ENCODE measurements at regions not wholly inside any gene's neighbourhood (a gene's known extent, or its start where the extent isn't known, plus 50 kb on each side); places are given as distances from the start of the nearest gene placed in this dataset.
"Not testable (repeated sequence)": the region's sequence is repeated elsewhere in the genome, so short reads cannot be mapped to it uniquely, and the experiment has no call there.

DNA sequence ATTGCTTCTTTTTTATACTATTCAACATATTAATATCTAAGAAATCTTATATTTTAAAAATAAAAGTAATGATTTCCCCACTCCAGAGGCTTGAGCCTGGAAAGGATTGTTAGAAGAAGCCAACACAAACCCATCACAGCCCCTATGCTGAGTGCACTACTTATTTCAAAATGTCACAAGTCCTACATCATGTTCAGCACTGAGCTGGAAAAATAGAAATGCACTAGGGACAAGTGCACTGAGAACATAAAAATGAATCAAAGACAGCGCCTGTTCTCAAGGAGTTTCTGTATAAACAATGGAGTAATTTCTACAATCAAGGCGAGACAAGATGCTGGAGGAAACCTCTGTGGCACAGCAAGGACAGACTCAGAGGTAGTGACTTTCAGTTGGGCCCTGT lies 155.0 kb downstream of the TXNL1 start:
- ChIA-PET CTCF (no interaction called here), POLR2A (no interaction called here)
- H3K9me3 ChIP-seq (ENCODE audit: control insufficient read depth, insufficient read depth, low read depth, low read length): no peaks in the 10 kb centered on the region
- no peak for TF ChIP-seq ZNF596 (tag by site-specific recombination; IDR thresholded peaks at IDR 0.05)
- TF ChIP-seq ZNF626 (tag by site-specific recombination; IDR thresholded peaks at IDR 0.05): no peak
- TF ChIP-seq OVOL3 (tag by site-specific recombination; IDR thresholded peaks at IDR 0.05): no peak
- no peak for TF ChIP-seq ZNF704 (tag by site-specific recombination; IDR thresholded peaks at IDR 0.05)
- TF ChIP-seq ZNF112 (tag by site-specific recombination; IDR thresholded peaks at IDR 0.05): no peak
- no peak for TF ChIP-seq ZNF521 (tag by site-specific recombination; IDR thresholded peaks at IDR 0.05)
- no peak for TF ChIP-seq MYNN (tag by site-specific recombination; IDR thresholded peaks at IDR 0.05; ENCODE audit: borderline replicate concordance)
- no peak for TF ChIP-seq OSR2 (tag by site-specific recombination; IDR thresholded peaks at IDR 0.05)
- no peak for TF ChIP-seq ZNF155 (tag by site-specific recombination; IDR thresholded peaks at IDR 0.05)
- TF ChIP-seq ZNF677 (tag by site-specific recombination; IDR thresholded peaks at IDR 0.05): no peak
- TF ChIP-seq ZNF184 (tag by site-specific recombination; IDR thresholded peaks at IDR 0.05): no peak
- no peak for TF ChIP-seq ZNF391 (tag by site-specific recombination; IDR thresholded peaks at IDR 0.05; ENCODE audit: borderline replicate concordance, low read depth)
- no peak for TF ChIP-seq ZBTB8A (tag by site-specific recombination; IDR thresholded peaks at IDR 0.05)
- no peak for TF ChIP-seq SP2 (tag by site-specific recombination; IDR thresholded peaks at IDR 0.05)
- H3K4me1 ChIP-seq (ENCODE audit: control insufficient read depth, insufficient read depth, low read length): no peaks in the 10 kb centered on the region
- H3K27ac ChIP-seq (ENCODE audit: extremely low read depth, low read depth, low read length): no peak overlapping the region
- no peak overlapping the region for H3K4me3 ChIP-seq (ENCODE audit: low read depth, low read length)
- no peaks in the 10 kb centered on the region for H3K36me3 ChIP-seq (ENCODE audit: control insufficient read depth in 2 of 2, insufficient read depth in 1 of 2, low read length in 2 of 2)

GRCh38 chr18:56482813-56483212 lies 155.6 kb downstream of the TXNL1 start:
- H3K4me1 ChIP-seq (ENCODE audit: control insufficient read depth, insufficient read depth, low read length); H3K4me3 ChIP-seq (ENCODE audit: low read depth, low read length); H3K9me3 ChIP-seq (ENCODE audit: control insufficient read depth, insufficient read depth, low read depth, low read length); POLR2A ChIA-PET; CTCF ChIA-PET; H3K36me3 ChIP-seq (ENCODE audit: control insufficient read depth in 2 of 2, insufficient read depth in 1 of 2, low read length in 2 of 2); H3K27ac ChIP-seq (ENCODE audit: extremely low read depth, low read depth, low read length): not testable (repeated sequence)
- TF ChIP-seq ZNF654 (tag by site-specific recombination; IDR thresholded peaks at IDR 0.05; ENCODE audit: low read depth): 0 out of 2 replicates have a peak, but pooled peaks have one; percentile 7
- peak; percentile 60; the same call in 1 of the 2 replicates for TF ChIP-seq ZNF394 (tag by site-specific recombination; IDR thresholded peaks at IDR 0.05; ENCODE audit: borderline replicate concordance)
- TF ChIP-seq, protein P1, sequence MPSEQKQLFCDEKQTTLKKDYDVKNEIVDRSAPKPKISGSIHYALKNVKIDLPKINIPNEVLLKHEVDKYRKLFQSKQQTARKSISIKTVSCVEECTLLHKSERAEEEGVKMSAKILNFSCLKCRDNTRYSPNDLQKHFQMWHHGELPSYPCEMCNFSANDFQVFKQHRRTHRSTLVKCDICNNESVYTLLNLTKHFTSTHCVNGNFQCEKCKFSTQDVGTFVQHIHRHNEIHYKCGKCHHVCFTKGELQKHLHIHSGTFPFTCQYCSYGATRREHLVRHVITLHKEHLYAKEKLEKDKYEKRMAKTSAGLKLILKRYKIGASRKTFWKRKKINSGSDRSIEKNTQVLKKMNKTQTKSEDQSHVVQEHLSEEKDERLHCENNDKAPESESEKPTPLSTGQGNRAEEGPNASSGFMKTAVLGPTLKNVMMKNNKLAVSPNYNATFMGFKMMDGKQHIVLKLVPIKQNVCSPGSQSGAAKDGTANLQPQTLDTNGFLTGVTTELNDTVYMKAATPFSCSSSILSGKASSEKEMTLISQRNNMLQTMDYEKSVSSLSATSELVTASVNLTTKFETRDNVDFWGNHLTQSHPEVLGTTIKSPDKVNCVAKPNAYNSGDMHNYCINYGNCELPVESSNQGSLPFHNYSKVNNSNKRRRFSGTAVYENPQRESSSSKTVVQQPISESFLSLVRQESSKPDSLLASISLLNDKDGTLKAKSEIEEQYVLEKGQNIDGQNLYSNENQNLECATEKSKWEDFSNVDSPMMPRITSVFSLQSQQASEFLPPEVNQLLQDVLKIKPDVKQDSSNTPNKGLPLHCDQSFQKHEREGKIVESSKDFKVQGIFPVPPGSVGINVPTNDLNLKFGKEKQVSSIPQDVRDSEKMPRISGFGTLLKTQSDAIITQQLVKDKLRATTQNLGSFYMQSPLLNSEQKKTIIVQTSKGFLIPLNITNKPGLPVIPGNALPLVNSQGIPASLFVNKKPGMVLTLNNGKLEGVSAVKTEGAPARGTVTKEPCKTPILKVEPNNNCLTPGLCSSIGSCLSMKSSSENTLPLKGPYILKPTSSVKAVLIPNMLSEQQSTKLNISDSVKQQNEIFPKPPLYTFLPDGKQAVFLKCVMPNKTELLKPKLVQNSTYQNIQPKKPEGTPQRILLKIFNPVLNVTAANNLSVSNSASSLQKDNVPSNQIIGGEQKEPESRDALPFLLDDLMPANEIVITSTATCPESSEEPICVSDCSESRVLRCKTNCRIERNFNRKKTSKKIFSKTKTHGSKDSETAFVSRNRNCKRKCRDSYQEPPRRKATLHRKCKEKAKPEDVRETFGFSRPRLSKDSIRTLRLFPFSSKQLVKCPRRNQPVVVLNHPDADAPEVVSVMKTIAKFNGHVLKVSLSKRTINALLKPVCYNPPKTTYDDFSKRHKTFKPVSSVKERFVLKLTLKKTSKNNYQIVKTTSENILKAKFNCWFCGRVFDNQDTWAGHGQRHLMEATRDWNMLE (tag by site-specific recombination; conservative IDR thresholded peaks at IDR 0.05; ENCODE audit: low read depth): peak; percentile 57; the same call in 1 of the 2 replicates
- TF ChIP-seq ZNF623 (tag by site-specific recombination; IDR thresholded peaks at IDR 0.05): peak; percentile 48
- TF ChIP-seq ZBTB11 (tag by site-specific recombination; conservative IDR thresholded peaks at IDR 0.05; ENCODE audit: low read depth): peak; percentile 59
- peak; percentile 54; the same call in 1 of the 2 replicates for TF ChIP-seq ZNF140 (tag by site-specific recombination; IDR thresholded peaks at IDR 0.05)
- TF ChIP-seq ZBTB8A (tag by site-specific recombination; IDR thresholded peaks at IDR 0.05): 0 out of 2 replicates have a peak, but pooled peaks have one; percentile 22
- peak; percentile 41 for TF ChIP-seq ZNF426 (tag by site-specific recombination; IDR thresholded peaks at IDR 0.05)
- TF ChIP-seq ZNF555 (tag by site-specific recombination; conservative IDR thresholded peaks at IDR 0.05): peak; percentile 57
- 0 out of 2 replicates have a peak, but pooled peaks have one; percentile 19 for TF ChIP-seq ZXDB (tag by site-specific recombination; IDR thresholded peaks at IDR 0.05)
